Muscle of leg (tissue), 3 donors: ENCODE measurements at regions not wholly inside any gene's neighbourhood (a gene's known extent, or its start where the extent isn't known, plus 50 kb on each side); places are given as distances from the start of the nearest gene placed in this dataset.
"Not testable (repeated sequence)": the region's sequence is repeated elsewhere in the genome, so short reads cannot be mapped to it uniquely, and the experiment has no call there.

Experiments used
- DNase-seq: peaks from one replicate; pipeline ENCODE4 v3.0.0; 2013
- H3K27ac ChIP-seq: one replicate; pipeline ENCODE4 v1.5.1; 2013; ENCODE audit warnings: mild to moderate bottlenecking, low read length, control low read depth
- H3K27me3 ChIP-seq: one replicate; pipeline ENCODE4 v1.6.1; 2013; ENCODE audit warnings: low read length; ENCODE audit not compliant: control insufficient read depth, insufficient read depth
- H3K36me3 ChIP-seq: one replicate; pipeline ENCODE4 v1.6.1; 2013; ENCODE audit warnings: low read length; ENCODE audit not compliant: control insufficient read depth, insufficient read depth
- H3K4me1 ChIP-seq: one replicate; pipeline ENCODE4 v1.6.1; 2013; ENCODE audit warnings: low read length; ENCODE audit not compliant: control insufficient read depth, insufficient read depth
- H3K4me3 ChIP-seq: one replicate; pipeline ENCODE4 v1.5.1; 2013; ENCODE audit warnings: low read length, control low read depth
- H3K9me3 ChIP-seq: replicated peaks from 2 replicates; pipeline ENCODE4 v1.6.1; 2013; ENCODE audit warnings: low read depth, low read length; ENCODE audit not compliant: control insufficient read depth
- WGBS: methylation state at CpG from one replicate; pipeline ENCODE4 v1.1.5; 2013; ENCODE audit warnings: missing lambda C conversion rate; ENCODE audit not compliant: insufficient coverage; 5-methylcytosine and 5-hydroxymethylcytosine counted together

DNA sequence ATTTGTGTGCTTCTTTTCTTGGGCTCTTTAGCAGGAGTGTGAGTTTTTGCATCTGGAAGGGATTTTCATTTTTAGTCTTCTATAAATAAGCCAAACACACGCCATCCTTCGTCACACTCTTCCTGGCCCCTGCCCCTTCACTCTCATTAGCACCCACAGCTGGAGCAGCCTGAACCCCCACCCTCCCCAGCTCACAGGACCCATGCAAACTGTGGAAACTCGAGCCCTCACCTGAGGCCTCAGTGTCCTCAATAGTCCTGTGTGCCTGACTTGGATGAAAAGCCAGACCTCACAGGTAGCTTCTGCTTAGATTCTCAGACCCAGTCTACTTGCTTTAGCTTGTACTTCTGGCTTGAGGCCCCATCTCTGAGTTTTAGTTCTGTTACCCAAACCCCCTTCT is 167.9 kb downstream of the MTHFS start:
- Histone ChIP-seq H3K9me3 (no peaks in the 10 kb centered on the region), H3K27me3 (no peaks in the 10 kb centered on the region)
- WGBS = 33% methylated on average over 3 of the region's 3 CpGs

DNA sequence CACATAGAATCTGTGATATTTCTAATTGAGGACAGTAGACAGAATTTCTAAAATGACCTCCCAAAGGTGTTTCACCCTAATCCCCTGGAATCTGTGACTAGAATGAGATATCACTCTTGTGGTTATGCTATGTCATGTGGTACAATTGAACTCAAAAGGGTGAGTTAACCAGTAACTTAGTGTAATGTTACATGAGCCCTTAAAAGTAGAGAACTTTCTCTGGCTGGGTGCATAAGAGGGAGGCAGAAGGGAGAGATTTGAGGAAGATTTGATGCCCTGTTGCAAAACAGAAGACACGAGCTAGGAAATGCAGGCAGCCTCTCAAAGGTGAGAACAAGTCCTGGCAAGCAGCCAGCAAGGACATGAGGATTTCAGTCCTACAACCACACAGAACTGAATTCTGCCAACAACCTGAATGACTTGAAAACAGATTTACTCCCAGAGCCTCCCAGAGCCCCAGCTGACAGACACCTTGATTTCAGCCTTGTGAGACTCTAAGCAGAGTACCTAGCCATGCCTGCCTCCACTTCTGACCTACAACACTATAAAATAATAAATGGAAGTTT is 160.3 kb downstream of the MTHFS start:
- DNase-seq = no peak
- Histone ChIP-seq H3K27ac (no peak overlapping the region), H3K4me1 (no peaks in the 10 kb centered on the region), H3K36me3 (no peaks in the 10 kb centered on the region), H3K27me3 (peaks cover 2% of the 10 kb centered on the region), H3K9me3 (no peaks in the 10 kb centered on the region), H3K4me3 (no peak overlapping the region)
- WGBS = 67% methylated on average over 1 of the region's 1 CpG

More for the DNA sequence above, 167.9 kb downstream of the MTHFS start:
- Histone ChIP-seq H3K36me3 (no peaks in the 10 kb centered on the region), H3K4me3 (no peak overlapping the region), H3K27ac (no peak overlapping the region), H3K4me1 (no peaks in the 10 kb centered on the region)
- DNase-seq = no peak

DNA sequence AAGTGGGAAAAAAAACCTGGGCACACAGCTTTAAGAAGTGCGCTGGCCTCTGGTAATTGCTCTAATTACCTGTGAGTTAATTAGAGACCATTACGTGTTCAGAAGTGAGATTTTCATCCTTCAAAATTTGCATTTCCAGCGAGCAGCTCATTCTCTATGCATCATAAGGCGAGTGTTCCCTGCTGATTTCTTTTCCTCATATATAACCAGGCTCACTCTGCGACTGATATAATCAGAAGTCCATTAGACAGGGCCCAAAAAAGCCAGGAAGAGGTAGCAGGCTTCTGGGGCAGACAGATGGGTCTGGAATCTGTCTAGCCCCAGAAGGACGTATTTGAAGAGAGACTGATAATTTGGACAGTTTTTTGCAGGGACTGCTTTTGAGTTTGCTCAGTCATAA is 158.7 kb downstream of the MTHFS start:
- Histone ChIP-seq H3K36me3 (no peaks in the 10 kb centered on the region), H3K27ac (no peak overlapping the region), H3K4me1 (no peaks in the 10 kb centered on the region), H3K4me3 (no peak overlapping the region), H3K27me3 (peaks cover 2% of the 10 kb centered on the region), H3K9me3 (no peaks in the 10 kb centered on the region)
- DNase-seq = no peak
- 80% methylated on average over 3 of the region's 6 CpGs for WGBS

DNA sequence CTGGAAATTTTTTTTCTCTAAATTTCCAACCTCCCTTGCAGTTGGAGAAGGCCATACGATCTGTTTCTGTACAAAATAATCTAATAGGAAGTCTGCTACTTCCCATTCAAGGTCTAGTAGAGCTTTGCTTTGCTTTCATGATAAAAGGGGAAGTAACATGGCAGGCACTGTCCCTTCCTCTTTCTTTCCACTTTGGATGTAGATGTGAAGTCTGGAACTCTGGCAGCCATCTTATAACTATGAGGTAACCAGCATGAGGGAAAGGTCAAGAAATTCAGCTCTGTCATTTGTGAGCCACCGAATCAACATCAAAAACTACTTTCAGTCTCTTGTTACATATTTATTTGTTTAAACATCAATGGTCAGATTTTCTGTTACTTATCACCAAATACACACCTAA is 156.3 kb downstream of the MTHFS start:
- H3K36me3 ChIP-seq = no peaks in the 10 kb centered on the region
- no peaks in the 10 kb centered on the region for H3K27me3 ChIP-seq
- H3K4me1 ChIP-seq = no peaks in the 10 kb centered on the region
- no peak overlapping the region for H3K27ac ChIP-seq
- DNase-seq = no peak
- H3K9me3 ChIP-seq = no peaks in the 10 kb centered on the region
- no CpG with 5 or more reads among the region's 2 CpGs for WGBS
- no peak overlapping the region for H3K4me3 ChIP-seq

DNA sequence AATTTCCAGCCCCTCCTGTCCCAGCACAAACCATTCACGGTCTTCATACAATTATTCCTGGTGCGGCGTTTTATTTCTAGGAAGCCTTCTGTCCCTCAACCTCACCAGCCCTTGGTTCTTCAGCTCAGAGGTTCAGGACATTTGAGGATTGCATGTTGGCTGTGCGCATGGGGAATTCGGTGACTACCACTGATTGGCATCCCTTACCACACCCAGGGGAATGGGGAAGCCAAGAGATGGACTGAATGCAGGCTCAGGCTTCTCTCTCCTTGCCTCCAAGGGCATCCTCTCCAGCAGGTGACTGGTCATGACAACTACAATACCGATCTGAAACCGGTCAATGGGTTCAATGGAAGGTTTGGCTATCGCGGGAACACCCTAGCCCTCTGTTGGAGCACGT is 153.8 kb downstream of the MTHFS start:
- Histone ChIP-seq H3K27me3 (no peaks in the 10 kb centered on the region), H3K36me3 (no peaks in the 10 kb centered on the region), H3K4me3 (no peak overlapping the region), H3K27ac (no peak overlapping the region), H3K9me3 (no peaks in the 10 kb centered on the region), H3K4me1 (no peaks in the 10 kb centered on the region)
- no peak for DNase-seq
- 84% methylated on average over 4 of the region's 10 CpGs for WGBS

DNA sequence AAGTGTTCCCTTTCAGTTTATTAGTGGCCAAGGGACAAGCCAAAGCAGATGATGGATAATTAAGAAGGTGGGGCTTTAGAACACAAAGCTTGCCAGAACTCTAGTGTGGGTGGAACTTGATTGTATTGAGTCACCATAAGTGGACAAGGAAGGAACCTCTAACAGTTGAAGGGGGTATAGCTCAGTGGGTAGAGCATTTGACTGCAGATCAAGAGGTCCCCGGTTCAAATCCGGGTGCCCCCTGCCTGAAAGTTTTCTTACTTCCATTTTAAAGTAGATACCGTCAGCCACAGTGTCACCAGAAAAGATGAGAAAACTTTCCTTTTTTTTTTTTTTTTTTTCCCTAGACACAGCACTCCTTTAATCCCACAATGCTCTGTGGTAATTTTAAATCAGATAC is 152.3 kb downstream of the MTHFS start:
- DNase-seq = not testable (repeated sequence)
- WGBS = no CpG with 5 or more reads among the region's 3 CpGs

DNA sequence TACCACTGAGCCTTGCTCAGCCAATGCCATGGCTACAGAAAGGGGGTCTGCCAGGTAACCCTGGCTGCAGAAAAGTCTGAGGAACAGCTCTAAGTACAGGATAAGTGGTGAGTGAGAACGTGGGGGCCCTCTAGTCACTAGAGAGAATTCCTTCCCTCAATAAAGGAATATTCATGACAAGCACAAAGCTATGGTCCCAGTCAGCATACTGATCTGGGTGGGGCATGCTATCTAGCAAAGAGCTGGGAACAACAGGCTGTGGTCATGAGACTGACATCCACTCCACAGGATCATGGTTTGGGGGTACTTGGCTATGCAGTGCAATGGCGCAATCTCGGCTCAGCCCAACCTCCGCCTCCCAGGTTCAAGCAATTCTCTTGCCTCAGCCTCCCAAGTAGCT is 140.4 kb downstream of the MTHFS start:
- 90% methylated on average over 2 of the region's 4 CpGs for WGBS
- Histone ChIP-seq H3K9me3 (peaks cover 2% of the 10 kb centered on the region), H3K36me3 (no peaks in the 10 kb centered on the region), H3K27ac (no peak overlapping the region), H3K4me3 (no peak overlapping the region), H3K27me3 (peaks cover 2% of the 10 kb centered on the region), H3K4me1 (no peaks in the 10 kb centered on the region)
- DNase-seq = no peak

More for the DNA sequence above, 152.3 kb downstream of the MTHFS start:
- H3K4me3 ChIP-seq, H3K27me3 ChIP-seq, H3K36me3 ChIP-seq, H3K9me3 ChIP-seq, H3K27ac ChIP-seq, H3K4me1 ChIP-seq: not testable (repeated sequence)

DNA sequence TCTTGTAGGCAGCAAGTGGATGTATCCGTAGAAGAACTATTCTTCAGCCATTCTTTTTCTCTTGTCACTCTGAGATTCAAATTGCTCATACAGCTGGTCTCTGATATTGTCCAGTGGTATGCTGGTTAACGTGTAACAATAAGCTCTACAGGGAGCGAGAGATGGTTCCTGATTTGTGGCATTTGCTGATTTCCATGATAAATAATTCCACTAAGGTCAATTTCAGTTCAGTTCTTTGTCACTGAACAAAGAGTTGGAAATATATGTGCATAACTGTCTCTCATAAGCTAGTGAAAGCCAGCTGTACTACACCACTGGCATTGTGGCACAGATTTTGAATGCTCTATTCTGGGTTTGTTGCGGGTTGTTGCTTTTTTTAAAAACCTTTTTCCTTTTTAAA is 131.7 kb downstream of the MTHFS start:
- no peaks in the 10 kb centered on the region for H3K36me3 ChIP-seq
- no peaks in the 10 kb centered on the region for H3K4me1 ChIP-seq
- H3K27ac ChIP-seq = no peak overlapping the region
- no peak for DNase-seq
- no CpG with 5 or more reads among the region's 4 CpGs for WGBS
- no peak overlapping the region for H3K4me3 ChIP-seq
- H3K27me3 ChIP-seq = no peaks in the 10 kb centered on the region
- no peaks in the 10 kb centered on the region for H3K9me3 ChIP-seq

DNA sequence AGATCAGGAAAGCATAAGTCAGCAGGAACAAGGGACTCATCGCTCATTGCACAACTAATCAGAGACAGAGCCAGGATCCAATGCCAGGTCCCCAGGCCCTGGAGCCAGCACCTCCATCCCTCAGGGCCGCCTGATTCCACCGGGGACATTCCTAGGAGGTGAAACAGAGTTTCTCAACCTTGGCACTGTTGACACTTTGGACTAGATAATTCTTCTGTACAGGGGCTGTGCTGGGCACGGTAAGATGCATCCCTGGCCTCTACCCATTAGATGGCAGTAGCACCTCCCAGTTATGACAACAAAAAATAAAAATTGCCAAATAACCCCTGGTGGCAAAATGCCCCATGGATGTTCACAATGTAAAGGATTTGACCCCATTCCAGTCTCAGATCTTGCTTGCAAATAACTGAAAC is 127.7 kb downstream of the MTHFS start:
- DNase-seq = no peak
- no peaks in the 10 kb centered on the region for H3K27me3 ChIP-seq
- no peaks in the 10 kb centered on the region for H3K4me1 ChIP-seq
- H3K36me3 ChIP-seq = no peaks in the 10 kb centered on the region
- no peak overlapping the region for H3K27ac ChIP-seq
- H3K4me3 ChIP-seq = no peak overlapping the region
- 83% methylated on average over 2 of the region's 4 CpGs for WGBS
- no peaks in the 10 kb centered on the region for H3K9me3 ChIP-seq

DNA sequence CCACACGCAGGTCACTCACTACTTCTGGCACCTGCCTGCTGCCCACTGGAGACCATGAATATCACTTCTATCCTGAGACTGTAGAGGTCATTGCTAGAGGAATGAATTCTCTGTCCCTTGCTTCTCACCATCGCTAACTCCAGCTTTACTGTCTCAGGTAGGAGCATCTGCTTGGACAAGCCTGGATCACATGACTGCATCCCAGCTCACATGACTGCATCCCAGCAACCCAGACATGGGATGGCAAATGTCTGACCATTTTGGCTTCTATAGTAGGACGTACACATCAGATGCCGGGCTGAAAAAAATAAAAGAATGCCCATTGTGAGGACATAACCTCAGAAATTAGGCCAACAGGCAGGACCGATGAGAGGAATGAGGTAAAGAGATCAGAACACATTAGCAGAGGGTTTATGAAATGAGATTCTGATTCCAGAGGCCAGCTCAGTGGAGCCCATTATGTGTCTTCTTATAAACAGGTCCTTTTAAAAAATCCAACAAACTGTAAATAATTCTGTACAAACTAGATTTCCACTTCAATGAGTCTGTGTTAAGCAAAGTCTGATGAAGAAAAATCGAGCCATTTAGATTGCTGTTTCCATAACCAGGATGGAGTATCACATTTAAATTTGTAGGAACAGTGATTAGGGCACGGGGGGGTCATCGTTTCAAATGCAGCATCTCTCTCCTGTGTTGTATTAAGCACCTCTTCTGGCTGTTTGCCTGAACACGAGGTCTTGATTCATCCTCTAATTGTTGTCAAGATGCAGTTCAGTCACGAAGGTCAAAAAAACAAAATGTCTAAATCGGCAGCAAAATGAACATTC is 126.7 kb downstream of the MTHFS start:
- H3K4me3 ChIP-seq = no peak overlapping the region
- WGBS = 88% methylated on average over 7 of the region's 11 CpGs
- H3K9me3 ChIP-seq = no peaks in the 10 kb centered on the region

More for the DNA sequence above, 126.7 kb downstream of the MTHFS start:
- no peak for DNase-seq
- Histone ChIP-seq H3K27me3 (no peaks in the 10 kb centered on the region), H3K4me1 (no peaks in the 10 kb centered on the region), H3K36me3 (no peaks in the 10 kb centered on the region), H3K27ac (no peak overlapping the region)
